GM18909 (cell line): ENCODE measurements at regions not wholly inside any gene's neighbourhood (a gene's known extent, or its start where the extent isn't known, plus 50 kb on each side); places are given as distances from the start of the nearest gene placed in this dataset.
"Not testable (repeated sequence)": the region's sequence is repeated elsewhere in the genome, so short reads cannot be mapped to it uniquely, and the experiment has no call there.

ENCODE experiments used
- ATAC-seq: cut with Tn5 transposase; IDR thresholded peaks from one replicate; pipeline ENCODE4 v1.9.1; 2021; ENCODE audit warnings: mild to moderate bottlenecking; ENCODE audit not compliant: unreplicated experiment, poor library complexity

- no peak for ATAC-seq
These were observed 1196.0 kb downstream of the GALC start for GRCh38 chr14:86797075-86797351.

DNA sequence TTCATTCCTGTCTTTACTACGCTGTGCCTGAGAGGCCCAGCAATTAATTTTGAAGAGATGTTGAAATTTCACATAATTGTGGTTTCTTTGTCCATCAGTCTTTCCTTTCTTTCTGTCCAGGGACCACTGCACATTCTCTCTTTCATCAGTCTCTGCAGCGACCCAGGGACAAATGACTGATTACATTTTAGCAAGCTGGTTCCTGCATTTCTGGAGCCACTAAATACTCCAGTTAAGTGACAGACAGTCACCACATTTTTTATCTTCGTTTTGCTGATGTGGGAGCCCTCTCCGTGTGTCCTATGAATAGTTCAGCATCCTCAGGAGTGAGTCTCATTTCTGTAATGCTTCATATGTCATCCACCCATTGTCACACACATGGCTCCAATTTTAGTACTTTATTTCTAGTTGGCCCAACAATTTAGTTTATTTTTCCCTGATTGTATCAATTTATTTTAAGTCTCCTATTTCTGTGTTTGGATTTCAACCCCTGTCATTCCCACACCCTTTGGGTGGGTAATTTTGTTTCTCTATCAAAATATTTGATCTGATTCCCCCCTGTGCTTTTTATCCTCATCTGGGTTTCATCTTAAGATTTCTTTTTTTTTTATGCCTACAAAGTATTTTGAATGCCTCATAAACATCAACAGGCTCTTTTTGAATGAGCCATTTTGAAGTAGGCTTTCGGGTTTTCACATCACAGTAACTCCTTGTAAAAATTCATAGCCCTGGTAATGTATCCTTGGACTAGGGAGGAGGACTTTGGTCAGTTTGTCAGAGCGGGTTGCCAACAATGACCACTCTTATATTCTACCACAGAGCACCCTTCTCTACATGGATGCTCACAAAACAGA is 1196.5 kb downstream of the GALC start:
- ATAC-seq, result no peak

GRCh38 chr14:86794689-86795088 is 1198.3 kb downstream of the GALC start:
- no peak for ATAC-seq

DNA sequence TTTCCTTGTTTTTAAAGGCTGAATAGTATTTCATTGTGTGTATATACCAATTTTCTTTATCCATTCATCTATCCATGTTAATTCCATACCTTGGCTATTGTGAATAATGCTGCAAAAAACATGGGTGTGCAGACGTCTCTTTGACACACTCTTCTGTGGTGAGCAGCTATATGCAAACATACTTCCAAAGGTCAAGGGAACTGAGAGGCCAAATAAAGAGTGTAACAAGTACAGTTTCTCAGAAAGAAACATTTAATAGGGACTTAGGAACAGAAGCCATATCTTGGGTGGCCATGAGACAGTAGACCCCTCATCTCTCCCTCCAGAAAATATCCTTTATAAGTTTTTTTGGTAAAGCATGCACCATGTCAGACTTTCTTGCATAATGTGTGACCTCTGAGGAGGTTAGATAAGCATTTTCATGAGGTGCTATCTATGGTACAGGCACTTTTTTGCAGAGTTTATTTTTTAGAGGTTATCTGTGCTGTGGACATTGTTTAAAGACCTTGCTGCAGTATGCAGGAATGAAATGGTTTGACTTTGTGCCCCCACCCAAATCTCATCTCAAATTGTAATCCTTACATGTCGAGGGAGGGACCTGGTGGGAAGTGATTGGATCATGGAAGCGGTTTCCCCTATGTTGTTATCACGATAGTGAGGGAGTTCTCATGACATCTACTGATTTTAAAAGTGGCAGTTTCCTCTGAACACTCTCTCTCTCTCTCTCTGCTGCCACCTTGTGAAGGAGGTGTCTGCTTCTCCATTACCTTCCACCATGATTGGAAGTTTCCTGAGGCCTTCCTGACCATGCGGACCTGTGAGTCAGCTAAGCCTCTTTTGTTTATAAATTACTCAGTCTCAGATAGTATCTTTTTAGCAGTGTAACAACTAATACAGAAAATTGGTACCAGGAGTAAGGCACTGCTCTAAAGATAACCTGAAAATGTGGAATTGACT is 1202.3 kb downstream of the GALC start:
- ATAC-seq, result no peak

DNA sequence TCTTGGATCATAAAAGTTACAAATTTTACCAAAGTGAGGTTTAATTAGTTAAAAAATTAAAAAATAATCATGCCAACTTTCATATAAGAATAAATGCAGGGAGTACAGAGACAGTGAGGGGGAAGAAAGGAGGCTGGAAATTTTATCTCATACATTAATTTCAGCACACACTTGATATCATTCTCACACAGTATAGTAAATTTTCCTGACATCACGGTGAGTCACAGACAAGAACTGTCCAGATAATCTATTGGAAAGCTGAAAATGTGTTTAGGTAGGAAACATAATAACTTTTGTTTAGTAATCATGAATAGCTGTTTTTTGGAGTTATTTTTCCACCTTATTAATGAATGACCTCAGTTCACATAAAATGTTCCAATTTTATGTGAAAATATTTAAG is 1204.8 kb downstream of the GALC start:
- no peak for ATAC-seq

- ATAC-seq, result no peak
These were observed 1205.3 kb downstream of the GALC start for GRCh38 chr14:86787717-86788116.

- no peak for ATAC-seq
These were observed 1210.8 kb downstream of the GALC start for GRCh38 chr14:86782092-86782580.

DNA sequence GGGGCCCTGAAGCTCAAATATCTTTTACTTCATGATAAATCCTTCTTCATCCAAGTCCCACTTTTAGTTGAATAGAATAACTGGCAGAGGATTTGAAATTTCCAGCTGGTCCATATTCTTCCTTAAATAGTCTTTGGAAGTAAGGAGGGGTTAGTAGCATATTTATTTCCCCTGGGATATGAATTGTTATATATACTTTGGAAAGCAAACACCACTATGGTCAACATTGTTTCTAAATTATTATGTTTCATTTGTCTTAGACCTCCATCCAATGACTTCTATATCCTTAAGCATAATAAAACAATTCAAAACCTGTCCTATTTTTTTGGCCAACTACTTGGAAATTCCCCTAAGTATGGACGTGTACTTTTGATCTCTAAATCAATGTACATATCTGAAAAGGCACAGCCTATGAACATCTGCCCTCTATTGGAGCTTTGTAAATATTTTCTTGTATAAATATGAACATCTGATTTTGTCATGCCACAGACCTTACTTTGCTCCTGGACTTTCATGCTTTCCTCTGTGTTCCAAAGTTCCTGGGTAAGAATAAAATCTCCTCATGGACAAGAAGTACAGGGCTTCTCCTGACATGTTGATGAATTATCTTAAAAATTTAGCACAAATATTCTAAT is 1212.0 kb downstream of the GALC start:
- no peak for ATAC-seq

GRCh38 chr14:86780461-86780860 is 1212.5 kb downstream of the GALC start:
- ATAC-seq, result no peak

DNA sequence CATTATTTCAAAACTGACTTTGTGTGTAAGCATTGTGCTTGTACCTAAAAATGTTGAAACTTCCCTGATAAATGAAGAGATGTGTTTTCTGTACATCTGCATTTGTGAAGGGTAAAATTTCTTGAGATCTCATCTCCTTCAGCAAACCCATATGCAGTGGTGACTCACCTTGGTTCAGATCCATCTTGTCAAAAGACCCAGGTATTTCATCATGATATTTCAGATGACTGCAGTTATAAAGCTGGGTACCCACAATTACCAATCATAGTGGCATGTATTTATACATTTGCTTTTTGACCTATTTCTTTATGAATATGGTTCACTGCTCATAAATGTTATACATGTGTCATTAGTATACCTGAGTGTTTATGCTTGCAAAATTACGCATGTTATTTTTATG is 1213.6 kb downstream of the GALC start:
- ATAC-seq, result no peak

DNA sequence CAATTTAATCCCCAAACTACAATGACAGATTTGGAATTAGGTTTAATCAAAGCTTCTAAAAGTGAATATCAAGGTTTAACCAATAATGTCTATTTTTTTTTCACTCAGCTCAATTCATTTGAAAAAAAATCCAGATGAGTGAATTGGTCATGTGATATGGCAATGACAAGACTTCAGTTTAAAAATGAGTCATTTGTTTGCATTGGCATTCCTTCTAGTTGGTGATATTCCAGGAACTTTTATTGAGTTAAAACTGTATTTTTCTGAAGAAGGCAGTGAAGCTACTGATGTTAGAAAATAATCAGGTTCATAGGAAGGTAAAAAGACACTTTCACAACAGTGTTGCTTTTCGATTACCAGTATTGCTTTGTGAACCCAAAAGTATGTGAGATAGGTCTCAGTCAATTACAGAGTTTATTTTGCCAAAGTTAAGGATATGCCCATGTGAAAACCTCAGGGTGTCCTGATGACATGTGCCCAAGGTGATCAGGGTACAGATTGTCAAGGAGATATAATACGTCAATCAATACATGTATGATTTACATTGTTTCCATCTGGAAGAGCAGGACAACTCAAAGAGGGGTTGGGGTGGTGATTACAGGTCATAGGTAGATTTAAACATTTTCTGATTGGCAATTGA is 1214.9 kb downstream of the GALC start:
- no peak for ATAC-seq

DNA sequence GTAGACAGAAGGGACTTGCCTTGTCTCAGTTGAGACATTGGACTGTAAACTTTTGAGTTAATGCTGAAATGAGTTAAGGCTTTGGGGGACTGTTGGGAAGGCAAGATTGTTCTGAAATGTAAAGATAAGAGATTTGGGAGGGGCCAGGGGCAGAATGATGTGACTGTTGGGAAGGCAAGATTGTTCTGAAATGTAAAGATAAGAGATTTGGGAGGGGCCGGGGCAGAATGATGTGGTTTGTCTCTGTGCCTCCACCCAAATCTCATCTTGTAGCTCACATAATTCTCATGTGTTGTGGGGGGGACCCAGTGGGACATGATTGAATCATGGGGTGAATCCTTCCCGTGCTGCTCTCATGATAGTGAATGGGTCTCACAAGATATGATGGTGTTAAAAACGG is 1217.1 kb downstream of the GALC start:
- not testable (repeated sequence) for ATAC-seq

DNA sequence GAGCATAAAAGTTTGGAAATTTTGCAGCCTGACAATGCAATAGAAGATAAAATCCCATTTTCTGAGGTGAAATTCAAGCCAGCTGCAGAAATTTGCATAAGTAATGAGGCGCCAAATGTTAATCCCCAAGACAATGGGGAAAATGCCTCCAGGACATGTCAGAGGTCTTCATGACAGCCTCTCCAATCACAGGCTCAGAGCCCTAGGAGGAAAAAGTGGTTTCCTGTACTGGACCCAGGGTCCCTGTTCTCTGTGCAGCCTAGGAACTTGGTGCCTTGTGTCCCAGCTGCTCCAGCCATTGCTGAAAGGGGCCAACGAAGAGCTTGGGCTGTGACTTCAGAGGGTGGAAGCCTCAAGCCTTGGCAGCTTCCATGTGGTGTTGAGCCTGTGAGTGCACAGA is 1218.1 kb downstream of the GALC start:
- ATAC-seq, result no peak

- ATAC-seq, result no peak
These were observed 1220.9 kb downstream of the GALC start for GRCh38 chr14:86772075-86772474.

- no peak for ATAC-seq
These were observed 1222.8 kb downstream of the GALC start for GRCh38 chr14:86770186-86770585.

- no peak for ATAC-seq
These were observed 1226.5 kb downstream of the GALC start for GRCh38 chr14:86766469-86766868.

GRCh38 chr14:86761611-86762010 is 1231.4 kb downstream of the GALC start:
- no peak for ATAC-seq

DNA sequence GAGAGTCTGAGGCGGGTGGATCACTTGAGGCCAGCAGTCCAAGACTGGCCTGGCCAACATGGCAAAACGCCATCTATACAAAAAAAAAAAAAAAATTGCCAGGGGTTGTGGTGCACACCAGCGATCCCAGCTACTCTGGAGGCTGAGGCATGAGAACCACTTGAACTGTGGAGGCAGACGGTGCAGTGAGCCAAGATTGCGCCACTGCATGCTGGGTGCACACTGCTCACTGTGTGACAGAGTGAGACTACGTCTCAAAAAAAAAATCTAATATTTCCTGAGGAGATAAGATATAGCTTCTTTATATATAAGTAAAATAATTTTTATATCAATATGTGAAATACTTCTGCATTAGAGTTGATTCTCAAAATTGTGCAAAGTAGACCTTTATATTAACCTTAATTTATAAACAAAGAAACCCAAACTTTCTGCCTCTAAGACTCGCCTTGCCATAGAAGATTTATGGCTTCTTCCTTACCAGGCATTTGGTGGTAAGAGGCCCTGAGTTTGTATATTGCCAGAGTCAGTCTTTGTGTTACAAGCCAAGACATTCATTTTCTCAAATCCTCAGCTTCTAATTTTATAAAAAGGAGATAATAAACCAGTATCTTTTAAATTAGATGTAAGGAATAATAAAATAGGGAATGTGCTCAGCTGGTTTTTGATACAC is 1226.7 kb downstream of the FLRT2 start:
- ATAC-seq, result no peak

DNA sequence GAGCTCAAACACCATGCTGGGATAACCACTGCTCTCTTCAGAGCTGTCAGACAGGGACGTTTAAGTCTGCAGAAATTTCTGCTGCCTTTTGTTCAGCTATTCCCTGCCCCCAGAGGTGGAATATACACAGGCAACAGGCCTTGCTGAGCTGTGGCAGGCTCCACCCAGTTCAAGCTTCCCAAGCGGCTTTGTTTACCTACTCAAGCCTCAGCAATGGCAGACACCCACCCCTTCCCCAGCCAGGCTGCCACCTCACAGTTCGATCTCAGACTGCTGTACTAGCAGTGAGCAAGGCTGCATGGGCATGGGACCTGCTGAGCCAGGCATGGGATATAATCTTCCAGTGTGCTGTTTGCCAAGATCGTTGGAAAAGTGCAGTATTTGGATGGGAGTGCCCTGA is 1220.5 kb downstream of the FLRT2 start:
- ATAC-seq, result not testable (repeated sequence)

DNA sequence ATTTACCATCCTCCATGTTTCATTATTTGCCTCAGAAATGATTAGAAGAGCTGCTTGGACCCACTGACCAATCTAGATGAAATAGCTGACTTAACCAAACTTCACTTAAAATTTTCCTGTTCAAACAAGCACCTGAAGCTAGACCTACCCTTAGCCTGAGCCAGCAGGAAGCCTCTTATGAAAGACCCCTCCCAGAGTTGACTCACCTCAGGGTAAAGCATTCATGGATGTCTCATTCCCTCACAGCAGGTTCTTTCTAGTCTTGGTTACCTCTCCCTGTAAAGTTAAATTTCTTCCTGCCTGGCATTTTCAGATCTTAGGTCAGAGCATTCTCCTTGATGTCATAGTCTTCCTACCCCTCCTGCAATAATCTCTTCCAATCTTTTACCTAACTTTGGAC is 1209.8 kb downstream of the FLRT2 start:
- ATAC-seq, result no peak
